Ovary (tissue), 3 donors: ENCODE measurements at regions not wholly inside any gene's neighbourhood (a gene's known extent, or its start where the extent isn't known, plus 50 kb on each side); places are given as distances from the start of the nearest gene placed in this dataset.

Experiments
- CTCF ChIP-seq, 3 donors: fragments of 450-650 bp in 2 of 3; fragments of 200-600 bp in 1 of 3; IDR thresholded peaks; one replicate each; pipeline versions ENCODE4 v1.5.1 to v1.8.0; 2016 to 2022; ENCODE audit warnings: antibody characterized with exemption in 3 of 3, mild to moderate bottlenecking in 1 of 3
- POLR2A ChIP-seq: fragments of 450-650 bp; IDR thresholded peaks from one replicate; pipeline ENCODE4 v1.6.1; 2017; ENCODE audit warnings: antibody characterized with exemption, mild to moderate bottlenecking, moderate library complexity
- donor health status: DM: no; HTN: no; CAD: no.

GRCh38 chr3:147613725-147614124, 204.6 kb downstream of the ZIC1 start:
- no peak for TF ChIP-seq POLR2A
- TF ChIP-seq CTCF (IDR thresholded peaks at IDR 0.05): no peak
